ENCODE measurements at regions not wholly inside any gene's neighbourhood (a gene's known extent, or its start where the extent isn't known, plus 50 kb on each side); places are given as distances from the start of the nearest gene placed in this dataset.

DNA sequence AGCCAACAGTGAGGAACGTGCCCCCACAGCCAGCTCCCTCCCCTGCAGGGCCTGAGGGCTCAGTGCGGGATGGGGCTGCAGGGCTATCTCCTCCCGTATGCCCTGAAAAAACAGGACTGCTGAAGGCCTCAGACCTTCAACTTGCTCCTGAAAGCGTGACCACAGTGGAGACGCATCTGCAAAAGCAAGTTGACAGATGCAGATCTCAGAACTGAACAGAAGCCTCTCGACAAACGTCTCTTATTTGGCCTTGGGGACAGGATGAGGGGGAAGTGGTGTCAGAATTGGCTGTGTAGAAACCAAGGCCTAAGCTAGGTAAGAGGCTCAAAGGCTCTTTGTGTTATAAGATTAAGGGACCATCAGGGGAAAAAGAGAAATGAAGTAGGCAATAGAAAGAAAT lies 120.7 kb upstream of the SLC22A23 start:
- H3K9me2 ChIP-seq (ENCODE audit: insufficient read depth, low read length): no peaks in the 10 kb centered on the region
- no peaks in the 10 kb centered on the region for H3K9me3 ChIP-seq (ENCODE audit: low read length)
- H3K4me2 ChIP-seq (ENCODE audit: low read length): no peak overlapping the region
- intact Hi-C loops (cut with micrococcal nuclease; ENCODE audit: unreplicated experiment): no loop called here
- TF ChIP-seq, protein P1, sequence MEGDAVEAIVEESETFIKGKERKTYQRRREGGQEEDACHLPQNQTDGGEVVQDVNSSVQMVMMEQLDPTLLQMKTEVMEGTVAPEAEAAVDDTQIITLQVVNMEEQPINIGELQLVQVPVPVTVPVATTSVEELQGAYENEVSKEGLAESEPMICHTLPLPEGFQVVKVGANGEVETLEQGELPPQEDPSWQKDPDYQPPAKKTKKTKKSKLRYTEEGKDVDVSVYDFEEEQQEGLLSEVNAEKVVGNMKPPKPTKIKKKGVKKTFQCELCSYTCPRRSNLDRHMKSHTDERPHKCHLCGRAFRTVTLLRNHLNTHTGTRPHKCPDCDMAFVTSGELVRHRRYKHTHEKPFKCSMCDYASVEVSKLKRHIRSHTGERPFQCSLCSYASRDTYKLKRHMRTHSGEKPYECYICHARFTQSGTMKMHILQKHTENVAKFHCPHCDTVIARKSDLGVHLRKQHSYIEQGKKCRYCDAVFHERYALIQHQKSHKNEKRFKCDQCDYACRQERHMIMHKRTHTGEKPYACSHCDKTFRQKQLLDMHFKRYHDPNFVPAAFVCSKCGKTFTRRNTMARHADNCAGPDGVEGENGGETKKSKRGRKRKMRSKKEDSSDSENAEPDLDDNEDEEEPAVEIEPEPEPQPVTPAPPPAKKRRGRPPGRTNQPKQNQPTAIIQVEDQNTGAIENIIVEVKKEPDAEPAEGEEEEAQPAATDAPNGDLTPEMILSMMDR (conservative IDR thresholded peaks at IDR 0.05; ENCODE audit: low read length): no peak
- TF ChIP-seq EZH2phosphoT487 (IDR thresholded peaks at IDR 0.05; ENCODE audit: borderline replicate concordance, low read depth, low read length): no peak
- no peaks in the 10 kb centered on the region for H3K4me1 ChIP-seq (ENCODE audit: insufficient read depth, low read length, poor library complexity, severe bottlenecking)
- H3K36me3 ChIP-seq (ENCODE audit: insufficient read depth, low read length): no peaks in the 10 kb centered on the region
- ChIA-PET CTCF (ENCODE audit: unreplicated experiment) (no interaction called here), POLR2A (interaction anchor here (0.6 kb wide), 1 partner anchor 19 kb away, joined by 4 read pairs; no protein-coding TSS in a partner anchor)
- no peaks in the 10 kb centered on the region for H3K79me2 ChIP-seq (ENCODE audit: insufficient read depth, low read depth, low read length)
- no peaks in the 10 kb centered on the region for H4K20me1 ChIP-seq (ENCODE audit: insufficient read depth, low read length)
- no TSS peak for BruUV-seq (replicated peaks)
- H2AFZ ChIP-seq (ENCODE audit: low read length): no peak overlapping the region
- no peak for DNase-seq (ENCODE audit: low spot score)
- no peak overlapping the region for H3K4me3 ChIP-seq (ENCODE audit: low read depth, low read length, poor library complexity, severe bottlenecking)
- H3K27ac ChIP-seq (ENCODE audit: low read depth, low read length, poor library complexity, severe bottlenecking): no peak overlapping the region

DNA sequence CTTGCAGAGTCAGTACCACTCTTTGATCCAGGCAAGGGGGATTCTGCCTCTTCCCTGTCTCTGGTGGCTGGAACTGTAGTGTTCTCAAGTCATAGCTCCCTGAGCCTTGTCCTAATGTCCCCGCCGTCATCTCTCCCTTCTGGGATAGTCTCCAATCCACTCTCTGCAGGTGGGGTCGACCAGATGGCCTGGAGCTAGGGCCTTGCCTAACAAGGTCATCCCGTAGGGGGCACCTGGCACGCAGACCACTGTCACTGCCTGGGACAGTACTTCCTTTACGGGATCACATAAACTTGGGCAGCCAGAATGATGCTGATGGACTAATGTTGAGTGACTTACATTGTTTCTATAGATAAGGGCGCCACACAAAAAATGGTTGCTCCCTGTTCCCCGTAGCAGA lies 118.9 kb upstream of the SLC22A23 start:
- TF ChIP-seq EZH2phosphoT487 (IDR thresholded peaks at IDR 0.05; ENCODE audit: borderline replicate concordance, low read depth, low read length): no peak
- TF ChIP-seq, protein P1 (conservative IDR thresholded peaks at IDR 0.05; ENCODE audit: low read length): no peak
- ChIA-PET CTCF (ENCODE audit: unreplicated experiment) (no interaction called here), POLR2A (no interaction called here)
- Histone ChIP-seq H3K9me3 (ENCODE audit: low read length) (no peaks in the 10 kb centered on the region), H3K4me3 (ENCODE audit: low read depth, low read length, poor library complexity, severe bottlenecking) (no peak overlapping the region), H4K20me1 (ENCODE audit: insufficient read depth, low read length) (no peaks in the 10 kb centered on the region), H3K4me1 (ENCODE audit: insufficient read depth, low read length, poor library complexity, severe bottlenecking) (no peaks in the 10 kb centered on the region), H3K36me3 (ENCODE audit: insufficient read depth, low read length) (no peaks in the 10 kb centered on the region), H3K79me2 (ENCODE audit: insufficient read depth, low read depth, low read length) (no peaks in the 10 kb centered on the region), H3K4me2 (ENCODE audit: low read length) (no peak overlapping the region), H3K27ac (ENCODE audit: low read depth, low read length, poor library complexity, severe bottlenecking) (no peak overlapping the region), H3K9me2 (ENCODE audit: insufficient read depth, low read length) (no peaks in the 10 kb centered on the region), H2AFZ (ENCODE audit: low read length) (no peak overlapping the region)
- no peak for DNase-seq (ENCODE audit: low spot score)
- intact Hi-C loops (cut with micrococcal nuclease; ENCODE audit: unreplicated experiment): no loop called here
- BruUV-seq (replicated peaks): no TSS peak

DNA sequence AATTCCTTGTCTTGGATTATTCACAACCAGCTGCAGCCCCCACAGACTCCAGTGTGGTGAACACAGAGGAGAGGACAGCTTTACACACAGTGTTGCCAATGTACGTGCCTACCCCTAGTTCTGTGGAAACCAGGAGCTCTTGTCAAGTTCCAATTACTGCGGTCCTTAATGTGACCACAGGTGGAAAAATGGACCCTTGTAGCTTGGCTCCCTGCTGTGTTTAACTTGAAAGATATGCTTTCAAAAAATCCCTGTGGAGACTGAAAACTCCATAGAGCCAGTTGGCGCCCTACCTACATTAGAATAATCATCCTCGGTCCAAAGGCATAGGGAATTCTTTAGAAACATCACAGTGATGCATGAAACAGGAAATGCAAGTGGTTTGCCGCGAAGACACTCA lies 118.3 kb upstream of the SLC22A23 start:
- no peaks in the 10 kb centered on the region for H3K9me3 ChIP-seq (ENCODE audit: low read length)
- ChIA-PET CTCF (ENCODE audit: unreplicated experiment) (no interaction called here), POLR2A (no interaction called here)
- TF ChIP-seq EZH2phosphoT487 (IDR thresholded peaks at IDR 0.05; ENCODE audit: borderline replicate concordance, low read depth, low read length): no peak
- TF ChIP-seq, protein P1 (conservative IDR thresholded peaks at IDR 0.05; ENCODE audit: low read length): no peak
- intact Hi-C loops (cut with micrococcal nuclease; ENCODE audit: unreplicated experiment): no loop called here
- H3K36me3 ChIP-seq (ENCODE audit: insufficient read depth, low read length): no peaks in the 10 kb centered on the region
- H3K4me1 ChIP-seq (ENCODE audit: insufficient read depth, low read length, poor library complexity, severe bottlenecking): no peaks in the 10 kb centered on the region
- H2AFZ ChIP-seq (ENCODE audit: low read length): no peak overlapping the region
- no peaks in the 10 kb centered on the region for H3K79me2 ChIP-seq (ENCODE audit: insufficient read depth, low read depth, low read length)
- no peaks in the 10 kb centered on the region for H4K20me1 ChIP-seq (ENCODE audit: insufficient read depth, low read length)
- no peaks in the 10 kb centered on the region for H3K9me2 ChIP-seq (ENCODE audit: insufficient read depth, low read length)
- no peak overlapping the region for H3K4me3 ChIP-seq (ENCODE audit: low read depth, low read length, poor library complexity, severe bottlenecking)
- no TSS peak for BruUV-seq (replicated peaks)
- no peak for DNase-seq (ENCODE audit: low spot score)
- no peak overlapping the region for H3K4me2 ChIP-seq (ENCODE audit: low read length)
- no peak overlapping the region for H3K27ac ChIP-seq (ENCODE audit: low read depth, low read length, poor library complexity, severe bottlenecking)

Data from OCI-LY7 (cell line).